Adipocyte (in vitro differentiated cells): ENCODE measurements at regions not wholly inside any gene's neighbourhood (a gene's known extent, or its start where the extent isn't known, plus 50 kb on each side); places are given as distances from the start of the nearest gene placed in this dataset.
A peak's percentile ranks its signal among the peaks of the same experiment; 100 is the strongest.
"Not testable (repeated sequence)": the region's sequence is repeated elsewhere in the genome, so short reads cannot be mapped to it uniquely, and the experiment has no call there.

Experiments
- DNase-seq: peaks from one replicate; pipeline ENCODE4 v3.0.0-alpha.2; 2015; ENCODE audit warnings: low read depth
- H3K27me3 ChIP-seq: replicated peaks from 2 replicates; pipeline ENCODE4 v1.7.0; 2013; ENCODE audit warnings: mild to moderate bottlenecking, low read length, moderate library complexity; ENCODE audit not compliant: control insufficient read depth, insufficient read depth
- H3K36me3 ChIP-seq: 2 replicates; pipeline ENCODE4 v1.7.0; 2013; ENCODE audit warnings: low read length, mild to moderate bottlenecking, moderate library complexity; ENCODE audit not compliant: control insufficient read depth, insufficient read depth, severe bottlenecking
- H3K4me1 ChIP-seq: 2 replicates; pipeline ENCODE4 v1.7.0; 2013; ENCODE audit warnings: mild to moderate bottlenecking, low read length, moderate library complexity; ENCODE audit not compliant: control insufficient read depth, insufficient read depth
- H3K4me3 ChIP-seq: 2 replicates; pipeline ENCODE4 v1.7.0; 2013; ENCODE audit warnings: mild to moderate bottlenecking, low read length, moderate library complexity
- H3K9ac ChIP-seq: 2 replicates; pipeline ENCODE4 v1.7.0; 2013; ENCODE audit warnings: mild to moderate bottlenecking, low read length, moderate library complexity
- H3K9me3 ChIP-seq: 2 replicates; pipeline ENCODE4 v1.7.0; 2013; ENCODE audit warnings: mild to moderate bottlenecking, low read length, moderate library complexity; ENCODE audit not compliant: control insufficient read depth

DNA sequence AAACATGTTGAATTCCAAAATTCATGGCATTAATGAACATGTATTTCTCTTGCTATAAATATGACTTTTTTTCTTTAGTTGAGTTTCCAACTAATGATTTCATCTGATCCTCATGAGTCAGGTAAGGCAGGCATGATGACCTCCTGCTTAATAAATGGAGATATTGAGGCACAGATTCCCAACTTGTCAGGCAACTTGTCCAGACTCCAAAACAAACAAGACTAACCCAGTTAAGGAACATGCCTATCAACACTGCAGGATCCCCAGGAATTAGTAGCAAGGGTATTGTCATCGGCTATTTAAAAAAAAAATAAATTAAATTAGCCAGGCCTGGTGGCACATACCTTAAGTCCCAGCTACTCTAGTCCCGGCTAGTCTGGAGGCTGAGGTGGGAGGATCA, 121.3 kb upstream of the SALL4 start:
- no peaks in the 10 kb centered on the region for H3K4me1 ChIP-seq
- H3K4me3 ChIP-seq = no peak overlapping the region
- no peaks in the 10 kb centered on the region for H3K36me3 ChIP-seq
- no peak for DNase-seq
- no peaks in the 10 kb centered on the region for H3K9me3 ChIP-seq
- H3K27me3 ChIP-seq = no peaks in the 10 kb centered on the region
- H3K9ac ChIP-seq = no peak overlapping the region

DNA sequence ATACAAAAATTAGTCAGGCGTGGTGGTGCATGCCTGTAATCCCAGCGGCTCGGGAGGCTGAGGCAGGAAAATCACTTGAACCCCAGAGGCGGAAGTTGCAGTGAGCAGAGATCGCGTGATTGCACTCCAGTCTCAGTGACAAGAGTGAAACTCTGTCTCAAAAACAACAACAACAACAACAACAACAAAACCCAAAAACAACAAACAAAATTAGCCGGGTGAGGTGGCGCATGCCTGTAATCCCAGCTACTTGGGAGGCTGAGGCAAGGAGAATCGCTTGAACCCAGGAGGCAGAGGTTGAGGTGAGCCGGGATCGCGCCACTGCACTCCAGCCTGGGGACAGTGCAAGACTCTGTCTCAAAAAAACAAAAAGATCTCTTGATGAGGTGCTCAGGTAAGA, 120.5 kb upstream of the SALL4 start:
- H3K27me3 ChIP-seq, DNase-seq, H3K36me3 ChIP-seq, H3K9ac ChIP-seq, H3K9me3 ChIP-seq, H3K4me1 ChIP-seq, H3K4me3 ChIP-seq: not testable (repeated sequence)

DNA sequence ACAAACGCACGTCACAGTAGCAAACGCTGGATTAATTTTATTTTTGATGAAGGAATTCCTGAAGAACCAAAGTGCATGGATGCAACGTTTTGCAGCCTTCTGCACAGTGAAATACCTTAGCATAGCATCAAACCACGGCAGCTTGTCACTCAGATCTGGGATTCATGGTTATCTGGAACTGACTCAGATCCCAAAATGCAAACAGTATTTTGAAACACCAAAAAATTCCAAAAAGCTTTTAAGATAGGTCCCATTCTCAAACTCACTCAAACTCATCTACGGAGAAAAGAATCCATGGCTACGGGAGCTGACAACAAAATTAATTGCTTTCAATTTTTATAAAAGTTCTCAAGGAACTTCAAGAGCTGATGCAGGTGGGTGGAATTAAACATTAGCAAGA, 116.2 kb upstream of the SALL4 start:
- Histone ChIP-seq H3K9me3 (no peaks in the 10 kb centered on the region), H3K9ac (no peak overlapping the region), H3K36me3 (no peaks in the 10 kb centered on the region), H3K27me3 (no peaks in the 10 kb centered on the region), H3K4me3 (no peak overlapping the region), H3K4me1 (no peaks in the 10 kb centered on the region)
- no peak for DNase-seq

DNA sequence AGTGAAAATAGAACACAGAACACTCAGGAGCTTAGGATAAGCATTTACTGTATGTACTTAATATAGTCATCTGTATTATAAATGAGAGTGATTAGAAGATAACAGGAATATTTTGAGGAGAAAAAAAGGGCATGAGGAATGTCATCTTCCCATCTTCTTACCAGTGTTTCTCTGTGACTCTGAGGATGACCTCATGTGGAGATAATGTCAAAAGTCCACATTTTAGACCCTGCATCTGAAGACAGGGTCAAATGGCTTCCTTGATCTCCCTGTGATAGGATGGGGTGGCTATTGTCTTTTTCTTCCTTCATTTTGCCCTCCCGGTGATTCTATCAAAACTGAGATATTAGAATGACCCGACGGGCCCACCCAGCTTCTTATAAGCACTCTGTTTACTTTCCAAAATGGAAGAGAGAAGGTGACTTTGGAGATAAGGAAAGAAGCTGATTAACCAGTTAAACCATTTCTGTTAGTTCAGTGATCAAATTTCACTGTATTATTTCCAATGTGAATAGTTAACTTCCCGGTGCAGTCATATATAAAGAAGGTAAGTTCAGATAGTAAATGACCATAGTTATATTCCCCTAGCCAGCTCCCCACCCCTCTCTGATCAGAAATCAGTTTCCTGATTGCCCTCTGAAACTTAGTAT, 115.7 kb upstream of the SALL4 start:
- no peaks in the 10 kb centered on the region for H3K27me3 ChIP-seq
- H3K9me3 ChIP-seq = no peaks in the 10 kb centered on the region
- H3K4me1 ChIP-seq = no peaks in the 10 kb centered on the region
- H3K36me3 ChIP-seq = no peaks in the 10 kb centered on the region
- DNase-seq = no peak
- no peak overlapping the region for H3K4me3 ChIP-seq
- no peak overlapping the region for H3K9ac ChIP-seq

DNA sequence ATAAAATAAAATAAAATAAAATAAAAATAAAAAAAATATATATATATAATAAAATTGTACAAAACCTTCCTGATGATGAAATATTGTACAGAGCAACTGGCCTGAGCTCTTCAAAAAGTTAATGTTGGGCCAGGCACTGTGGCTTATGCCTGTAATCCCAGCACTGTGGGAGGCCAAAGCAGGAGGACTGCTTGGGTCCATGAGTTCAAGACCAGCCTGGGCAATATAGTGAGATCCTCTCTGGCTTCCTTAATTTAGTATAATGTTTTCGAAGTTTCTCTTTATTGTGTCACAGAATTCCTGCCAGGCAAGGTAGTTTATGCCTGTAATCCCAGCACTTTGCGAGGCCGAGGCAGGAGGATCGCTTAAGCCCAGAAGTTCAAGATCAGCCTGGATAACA, 113.9 kb upstream of the SALL4 start:
- Histone ChIP-seq H3K4me3 (no peak overlapping the region), H3K36me3 (no peaks in the 10 kb centered on the region), H3K27me3 (peaks cover 3% of the 10 kb centered on the region), H3K9ac (no peak overlapping the region), H3K9me3 (no peaks in the 10 kb centered on the region), H3K4me1 (no peaks in the 10 kb centered on the region)
- DNase-seq = no peak

DNA sequence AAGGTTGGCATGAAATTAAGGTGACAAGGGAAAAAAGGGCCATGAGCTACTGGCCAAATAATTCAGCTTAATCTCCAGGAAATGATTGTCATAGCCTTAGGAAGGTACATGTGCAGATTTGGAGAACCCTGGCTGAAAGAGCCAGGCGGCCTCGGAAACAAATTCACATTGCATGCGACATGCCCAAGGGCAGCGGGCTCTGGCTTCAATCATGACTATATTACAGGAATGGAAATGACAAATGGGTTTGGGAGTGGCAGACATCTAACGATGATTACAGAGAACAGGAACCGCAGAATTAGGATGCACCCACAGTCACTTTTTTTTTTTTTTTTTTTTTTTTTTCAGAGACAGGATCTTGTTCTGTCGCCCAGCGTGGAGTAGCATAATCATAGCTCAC, 112.4 kb upstream of the SALL4 start:
- H3K9me3 ChIP-seq = no peaks in the 10 kb centered on the region
- no peak overlapping the region for H3K4me3 ChIP-seq
- peaks cover 3% of the 10 kb centered on the region for H3K27me3 ChIP-seq
- no peaks in the 10 kb centered on the region for H3K36me3 ChIP-seq
- DNase-seq = peak; percentile 79
- H3K9ac ChIP-seq = no peak overlapping the region
- H3K4me1 ChIP-seq = peaks cover 6% of the 10 kb centered on the region

DNA sequence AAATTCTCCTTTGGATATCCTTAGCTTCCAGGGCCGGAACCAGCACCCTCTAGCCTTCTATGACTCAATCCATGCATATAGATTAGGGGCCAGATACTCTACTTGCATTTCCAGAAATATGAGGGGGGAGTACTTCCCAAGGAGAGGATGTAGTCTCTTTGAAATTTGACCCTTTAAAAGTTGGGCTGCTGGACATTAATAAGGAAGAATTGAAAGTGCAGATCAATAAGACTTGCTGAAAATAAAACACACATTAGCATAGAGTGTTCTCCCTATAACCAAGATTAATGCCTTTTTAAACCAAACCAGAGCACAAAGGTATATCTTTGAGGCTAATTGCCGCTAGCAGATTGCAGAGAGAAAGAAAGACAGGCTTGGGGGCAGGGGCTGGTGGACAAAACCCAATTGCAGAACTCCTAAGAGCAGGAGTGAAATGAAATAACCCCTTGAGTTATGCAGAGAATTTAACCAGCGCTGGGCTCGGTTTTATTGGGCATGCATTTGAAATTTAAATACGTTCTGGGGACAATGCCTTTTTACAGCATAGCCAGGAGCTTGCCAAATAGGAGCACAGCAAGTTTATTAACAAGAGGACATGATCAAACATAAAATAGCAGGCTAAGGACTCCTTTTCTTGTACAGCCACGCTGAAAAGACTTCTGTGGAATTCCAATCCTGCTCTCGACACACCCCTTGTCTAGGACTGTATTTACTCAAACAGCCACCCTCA, 108.2 kb upstream of the SALL4 start:
- no peaks in the 10 kb centered on the region for H3K36me3 ChIP-seq
- no peaks in the 10 kb centered on the region for H3K9me3 ChIP-seq
- DNase-seq = peak; percentile 19
- peaks cover 3% of the 10 kb centered on the region for H3K27me3 ChIP-seq
- H3K4me1 ChIP-seq = peaks cover 6% of the 10 kb centered on the region
- no peak overlapping the region for H3K4me3 ChIP-seq
- no peak overlapping the region for H3K9ac ChIP-seq

DNA sequence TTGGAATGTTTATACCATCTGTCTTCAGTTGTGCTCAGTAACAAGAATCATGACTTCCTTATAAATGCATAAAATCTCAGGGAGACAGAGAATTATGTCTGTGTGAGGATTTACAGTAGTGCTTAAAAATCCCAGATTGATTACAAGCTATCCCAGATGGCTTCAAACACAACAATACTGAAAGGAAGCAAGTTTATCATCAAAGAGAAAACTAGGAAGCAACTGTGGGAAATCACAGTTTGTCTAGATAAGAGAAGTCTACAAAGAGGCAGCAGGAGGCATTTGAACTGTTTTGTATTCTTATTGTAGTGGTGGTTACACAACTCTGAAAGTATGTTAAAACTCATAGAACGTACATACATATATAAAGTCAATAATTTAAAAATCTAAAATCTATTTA, 104.4 kb upstream of the SALL4 start:
- Histone ChIP-seq H3K36me3 (no peaks in the 10 kb centered on the region), H3K27me3 (no peaks in the 10 kb centered on the region), H3K4me3 (no peak overlapping the region), H3K9me3 (no peaks in the 10 kb centered on the region), H3K4me1 (peaks cover 6% of the 10 kb centered on the region), H3K9ac (no peak overlapping the region)
- DNase-seq = no peak

DNA sequence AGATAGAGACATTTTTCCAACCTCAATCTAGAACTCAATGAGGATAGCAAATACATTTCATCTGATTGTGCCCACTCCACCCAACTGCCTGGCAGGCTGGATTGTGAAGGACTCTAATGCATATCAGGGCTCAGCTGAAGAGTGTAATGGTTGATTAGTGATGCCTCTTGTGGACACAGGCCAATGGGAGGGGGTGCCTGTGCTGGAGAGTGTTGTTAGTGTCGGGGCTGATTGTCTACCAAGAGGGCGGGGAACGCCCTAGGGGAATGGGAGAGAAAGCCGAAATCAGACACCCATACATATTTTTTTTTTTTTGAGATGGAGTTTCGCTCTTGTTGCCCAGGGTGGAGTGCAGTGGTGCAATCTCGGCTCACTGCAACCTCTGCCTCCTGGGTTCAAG, 103.7 kb upstream of the SALL4 start:
- no peak overlapping the region for H3K4me3 ChIP-seq
- no peaks in the 10 kb centered on the region for H3K9me3 ChIP-seq
- no peak for DNase-seq
- no peaks in the 10 kb centered on the region for H3K27me3 ChIP-seq
- H3K9ac ChIP-seq = no peak overlapping the region
- peaks cover 6% of the 10 kb centered on the region for H3K4me1 ChIP-seq
- no peaks in the 10 kb centered on the region for H3K36me3 ChIP-seq

DNA sequence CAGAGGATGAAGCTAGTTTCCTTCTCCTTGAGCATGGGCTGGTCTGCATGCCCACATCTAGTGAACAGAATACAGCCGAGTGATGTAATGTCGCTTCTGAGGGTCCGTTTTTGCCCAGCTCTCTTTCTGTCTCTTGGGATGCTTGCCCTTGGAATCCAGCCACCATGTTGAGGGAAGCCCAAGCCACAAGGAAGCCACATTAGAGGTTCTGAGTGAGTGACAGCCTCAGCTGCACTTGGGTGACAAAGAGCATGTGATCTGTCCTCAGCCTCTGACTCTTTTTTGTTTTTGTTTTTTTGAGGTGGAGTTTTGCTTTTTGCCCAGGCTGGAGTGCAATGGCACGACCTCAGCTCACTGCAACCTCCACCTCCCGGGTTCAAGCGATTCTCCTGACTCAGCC, 100.6 kb upstream of the SALL4 start:
- no peaks in the 10 kb centered on the region for H3K9me3 ChIP-seq
- H3K4me1 ChIP-seq = no peaks in the 10 kb centered on the region
- H3K27me3 ChIP-seq = no peaks in the 10 kb centered on the region
- no peak for DNase-seq
- no peaks in the 10 kb centered on the region for H3K36me3 ChIP-seq
- H3K4me3 ChIP-seq = no peak overlapping the region
- no peak overlapping the region for H3K9ac ChIP-seq

DNA sequence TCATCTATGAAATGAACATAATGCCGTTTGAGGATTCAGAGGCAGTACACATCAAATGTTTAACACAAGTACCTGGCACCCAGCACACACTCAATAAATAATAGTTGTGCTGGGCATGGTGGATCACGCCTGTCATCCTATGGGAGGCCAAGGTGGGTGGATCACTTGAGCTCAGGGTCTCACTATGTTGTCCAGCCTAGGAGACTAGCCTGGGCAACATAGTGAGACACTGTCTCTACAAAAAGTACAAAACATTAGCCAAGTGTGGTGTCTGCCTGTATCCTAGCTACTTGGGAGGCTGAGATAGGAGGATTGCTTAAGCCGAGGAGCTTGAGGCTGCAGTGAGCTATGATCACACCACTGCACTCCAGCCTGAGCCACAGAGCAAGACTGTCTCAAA, 98.1 kb upstream of the SALL4 start:
- H3K4me1 ChIP-seq = no peaks in the 10 kb centered on the region
- H3K27me3 ChIP-seq = no peaks in the 10 kb centered on the region

DNA sequence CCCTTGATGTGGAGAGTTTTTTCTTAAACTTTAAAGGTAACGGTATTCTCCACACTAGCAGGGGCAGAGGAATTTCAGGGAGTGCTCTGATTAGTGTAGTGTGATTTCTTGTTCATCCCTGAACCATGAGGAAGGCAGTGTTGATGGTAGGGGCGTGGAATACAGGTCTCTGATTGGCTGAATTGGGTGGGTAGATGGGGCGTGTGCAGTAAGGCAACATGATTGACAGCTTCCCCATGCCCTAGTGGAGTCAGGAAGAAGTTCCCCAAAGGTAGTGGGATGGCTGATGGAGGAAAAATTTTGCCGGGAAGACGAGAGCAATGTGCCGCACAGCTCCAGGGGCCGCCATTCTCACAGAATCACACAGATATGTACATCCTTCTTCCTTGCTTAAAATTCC, 97.4 kb upstream of the SALL4 start:
- no peaks in the 10 kb centered on the region for H3K27me3 ChIP-seq
- no peak overlapping the region for H3K4me3 ChIP-seq
- no peaks in the 10 kb centered on the region for H3K9me3 ChIP-seq
- no peak for DNase-seq
- no peaks in the 10 kb centered on the region for H3K4me1 ChIP-seq
- no peaks in the 10 kb centered on the region for H3K36me3 ChIP-seq
- H3K9ac ChIP-seq = no peak overlapping the region

More for the DNA sequence above, 98.1 kb upstream of the SALL4 start:
- Histone ChIP-seq H3K4me3 (no peak overlapping the region), H3K9ac (no peak overlapping the region), H3K9me3 (no peaks in the 10 kb centered on the region), H3K36me3 (no peaks in the 10 kb centered on the region)
- no peak for DNase-seq
